CD14-positive monocyte (primary cell): ENCODE measurements at regions not wholly inside any gene's neighbourhood (a gene's known extent, or its start where the extent isn't known, plus 50 kb on each side); places are given as distances from the start of the nearest gene placed in this dataset.

Source experiments
- DNase-seq, 3 donors: peaks; one replicate each; pipeline ENCODE4 v3.0.0-alpha.2; 2011 to 2022
- H2AFZ ChIP-seq: 2 replicates; pipeline ENCODE4 v1.6.0; 2012; ENCODE audit warnings: mild to moderate bottlenecking, low read depth, low read length, inconsistent platforms; ENCODE audit not compliant: insufficient read depth, poor library complexity, severe bottlenecking
- H3K27ac ChIP-seq, 2 donors: 1 replicate in 1 of 2; 2 replicates in 1 of 2; pipeline ENCODE4 v1.5.1; 2012 to 2013; ENCODE audit warnings: low read length in 2 of 2, control low read depth in 1 of 2, inconsistent platforms in 1 of 2, low read depth in 1 of 2, mild to moderate bottlenecking in 1 of 2
- H3K27me3 ChIP-seq, 2 donors: one replicate each; pipeline versions ENCODE4 v1.6.0 to v1.6.1; 2011 to 2013; ENCODE audit warnings: low read length in 2 of 2; ENCODE audit not compliant: control insufficient read depth in 2 of 2, insufficient read depth in 2 of 2
- H3K36me3 ChIP-seq, 2 donors: replicated peaks in 1 of 2; 1 replicate in 1 of 2; 2 replicates in 1 of 2; pipeline versions ENCODE4 v1.5.1 to v1.6.1; 2012 to 2013; ENCODE audit warnings: low read length in 2 of 2, control low read depth in 1 of 2, inconsistent platforms in 1 of 2, mild to moderate bottlenecking in 1 of 2; ENCODE audit not compliant: insufficient read depth in 2 of 2, control insufficient read depth in 1 of 2
- H3K4me1 ChIP-seq, 2 donors: 1 replicate in 1 of 2; 2 replicates in 1 of 2; pipeline versions ENCODE4 v1.5.1 to v1.6.1; 2012 to 2013; ENCODE audit warnings: low read length in 2 of 2, control low read depth in 1 of 2, inconsistent platforms in 1 of 2, mild to moderate bottlenecking in 1 of 2, moderate library complexity in 1 of 2; ENCODE audit not compliant: insufficient read depth in 2 of 2, control insufficient read depth in 1 of 2
- H3K4me2 ChIP-seq: replicated peaks from 2 replicates; pipeline ENCODE3; 2012; ENCODE audit warnings: low read length, moderate library complexity, mild to moderate bottlenecking; ENCODE audit not compliant: poor library complexity, severe bottlenecking; ENCODE audit errors: extremely low read depth
- H3K4me3 ChIP-seq, 3 experiments: fragments of 200-600 bp in 1 of 3; sonication (generic) in 1 of 3; replicated peaks in 1 of 3; 1 replicate in 2 of 3; 2 replicates in 1 of 3; pipeline ENCODE4 v1.5.1; 2011 to 2013; ENCODE audit warnings: low read length in 3 of 3, mild to moderate bottlenecking in 3 of 3, control low read depth in 2 of 3, low read depth in 2 of 3, inconsistent platforms in 1 of 3, moderate library complexity in 1 of 3
- H3K79me2 ChIP-seq: 2 replicates; pipeline ENCODE4 v1.6.0; 2012; ENCODE audit warnings: mild to moderate bottlenecking, control low read depth, inconsistent platforms, low read length, moderate library complexity; ENCODE audit not compliant: insufficient read depth
- H3K9ac ChIP-seq: 2 replicates; pipeline ENCODE4 v1.6.0; 2017; ENCODE audit warnings: low read length, mild to moderate bottlenecking; ENCODE audit not compliant: insufficient read depth, poor library complexity, severe bottlenecking
- H3K9me3 ChIP-seq, 2 donors: replicated peaks in 1 of 2; 1 replicate in 1 of 2; 2 replicates in 1 of 2; pipeline versions ENCODE4 v1.5.1 to v1.6.1; 2012 to 2013; ENCODE audit warnings: low read length in 2 of 2, control low read depth in 1 of 2; ENCODE audit not compliant: control insufficient read depth in 1 of 2, insufficient read depth in 1 of 2
- H4K20me1 ChIP-seq: 2 replicates; pipeline ENCODE4 v1.6.0; 2012; ENCODE audit warnings: mild to moderate bottlenecking, low read length, control low read depth, moderate library complexity; ENCODE audit not compliant: insufficient read depth
- H3K27ac Mint-ChIP-seq, 7 donors: one replicate each; pipeline ENCODE4 v1.8.0; 2020; ENCODE audit warnings: mild to moderate bottlenecking in 7 of 7, mixed read lengths in 7 of 7, moderate library complexity in 6 of 7, inconsistent platforms in 2 of 7
- H3K27me3 Mint-ChIP-seq, 3 donors: one replicate each; pipeline ENCODE4 v1.8.0; 2021 to 2022; ENCODE audit warnings: low read depth in 3 of 3, mild to moderate bottlenecking in 3 of 3, mixed read lengths in 3 of 3, moderate library complexity in 3 of 3, inconsistent platforms in 1 of 3
- H3K36me3 Mint-ChIP-seq, 2 donors: one replicate each; pipeline ENCODE4 v1.8.0; 2020; ENCODE audit warnings: mixed read lengths in 2 of 2, inconsistent platforms in 1 of 2, mild to moderate bottlenecking in 1 of 2
- H3K4me1 Mint-ChIP-seq: one replicate; pipeline ENCODE4 v1.8.0; 2020; ENCODE audit warnings: mild to moderate bottlenecking, mixed read lengths
- H3K4me3 Mint-ChIP-seq, 2 donors: one replicate each; pipeline ENCODE4 v1.8.0; 2020; ENCODE audit warnings: mild to moderate bottlenecking in 2 of 2, mixed read lengths in 2 of 2, moderate library complexity in 1 of 2
- H3K9me3 Mint-ChIP-seq, 7 donors: one replicate each; pipeline ENCODE4 v1.8.0; 2020 to 2022; ENCODE audit warnings: mixed read lengths in 7 of 7, mild to moderate bottlenecking in 6 of 7, moderate library complexity in 6 of 7, inconsistent platforms in 2 of 7
- WGBS: methylation state at CpG from one replicate; pipeline ENCODE4 v1.1.5; 2013; ENCODE audit warnings: missing lambda C conversion rate; ENCODE audit not compliant: insufficient coverage; 5-methylcytosine and 5-hydroxymethylcytosine counted together
- intact Hi-C, 2 donors: fragments of 100-400 bp; cut with micrococcal nuclease; formaldehyde crosslinking; loops; one replicate each; pipeline versions ENCODE4 v1.15.0 to v1.15.1; 2023
- TF ChIP-seq, protein P1 (sequence below): fragments of 200-600 bp; IDR thresholded peaks from one replicate; pipeline ENCODE4 v1.8.0; 2022; ENCODE audit warnings: antibody characterized with exemption, mild to moderate bottlenecking

DNA sequence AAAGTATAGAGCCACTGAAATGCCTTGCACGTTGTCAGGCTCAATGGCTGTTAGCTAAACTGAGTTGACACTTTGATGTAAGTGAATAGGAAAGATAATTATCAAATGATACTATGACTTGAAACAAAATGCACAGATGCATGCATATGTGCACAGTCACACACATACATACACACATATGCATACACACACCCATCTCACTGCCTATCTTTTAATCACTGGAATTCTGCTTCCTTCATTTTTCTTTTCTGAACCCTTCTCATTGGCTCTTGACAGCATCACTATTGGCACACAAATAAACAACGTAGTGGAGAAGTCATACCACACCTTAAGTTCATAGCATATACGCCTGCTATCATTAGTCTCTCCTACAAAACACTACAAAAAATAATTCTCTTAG is 154.9 kb upstream of the NCKAP5 start:
- Histone ChIP-seq H4K20me1 (no peaks in the 10 kb centered on the region), H3K9me3 (no peaks in the 10 kb centered on the region), H2AFZ (no peak overlapping the region), H3K4me2 (no peak overlapping the region), H3K9ac (no peak overlapping the region), H3K27me3 (no peaks in the 10 kb centered on the region), H3K36me3 (no peaks in the 10 kb centered on the region), H3K4me3 (no peak overlapping the region), H3K27ac (no peak overlapping the region), H3K79me2 (no peaks in the 10 kb centered on the region), H3K4me1 (no peaks in the 10 kb centered on the region)
- Mint-ChIP-seq H3K4me3 (no peak overlapping the region), H3K9me3 (peaks cover 0 to 1% (median 0%) of the 10 kb centered on the region in 7 donors), H3K4me1 (no peaks in the 10 kb centered on the region), H3K36me3 (no peaks in the 10 kb centered on the region), H3K27me3 (no peaks in the 10 kb centered on the region), H3K27ac (no peak overlapping the region)
- intact Hi-C loops = no loop called here
- no peak for DNase-seq
- TF ChIP-seq, protein P1, sequence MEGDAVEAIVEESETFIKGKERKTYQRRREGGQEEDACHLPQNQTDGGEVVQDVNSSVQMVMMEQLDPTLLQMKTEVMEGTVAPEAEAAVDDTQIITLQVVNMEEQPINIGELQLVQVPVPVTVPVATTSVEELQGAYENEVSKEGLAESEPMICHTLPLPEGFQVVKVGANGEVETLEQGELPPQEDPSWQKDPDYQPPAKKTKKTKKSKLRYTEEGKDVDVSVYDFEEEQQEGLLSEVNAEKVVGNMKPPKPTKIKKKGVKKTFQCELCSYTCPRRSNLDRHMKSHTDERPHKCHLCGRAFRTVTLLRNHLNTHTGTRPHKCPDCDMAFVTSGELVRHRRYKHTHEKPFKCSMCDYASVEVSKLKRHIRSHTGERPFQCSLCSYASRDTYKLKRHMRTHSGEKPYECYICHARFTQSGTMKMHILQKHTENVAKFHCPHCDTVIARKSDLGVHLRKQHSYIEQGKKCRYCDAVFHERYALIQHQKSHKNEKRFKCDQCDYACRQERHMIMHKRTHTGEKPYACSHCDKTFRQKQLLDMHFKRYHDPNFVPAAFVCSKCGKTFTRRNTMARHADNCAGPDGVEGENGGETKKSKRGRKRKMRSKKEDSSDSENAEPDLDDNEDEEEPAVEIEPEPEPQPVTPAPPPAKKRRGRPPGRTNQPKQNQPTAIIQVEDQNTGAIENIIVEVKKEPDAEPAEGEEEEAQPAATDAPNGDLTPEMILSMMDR = no peak
- WGBS = 85% methylated on average over 2 of the region's 3 CpGs

DNA sequence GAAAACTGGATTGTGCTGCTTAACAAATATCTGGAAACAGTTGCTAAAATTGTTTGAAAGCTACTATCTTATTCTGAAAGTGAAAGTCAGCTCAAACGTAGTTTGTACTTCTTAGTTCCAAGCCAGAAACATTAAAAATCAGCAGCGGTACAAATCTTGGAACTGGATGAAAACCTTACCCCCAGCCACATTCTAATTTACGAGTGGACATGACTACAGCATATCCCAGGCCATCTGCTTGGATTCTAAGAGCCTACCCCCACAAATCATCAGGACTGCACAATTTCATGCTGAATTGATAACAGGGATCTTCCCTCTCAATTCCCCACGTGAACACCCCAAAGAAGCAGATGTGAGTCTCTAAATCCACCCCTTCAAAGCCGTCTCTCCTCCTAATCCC is 158.7 kb upstream of the NCKAP5 start:
- H3K9ac ChIP-seq = no peak overlapping the region
- H3K27me3 Mint-ChIP-seq = peaks cover 0 to 2% (median 0%) of the 10 kb centered on the region in 3 donors
- intact Hi-C loops = no loop called here
- H3K4me3 ChIP-seq = no peak overlapping the region
- H3K36me3 Mint-ChIP-seq = no peaks in the 10 kb centered on the region
- H3K9me3 ChIP-seq = no peaks in the 10 kb centered on the region
- H3K4me3 Mint-ChIP-seq = no peak overlapping the region
- no peaks in the 10 kb centered on the region for H4K20me1 ChIP-seq
- TF ChIP-seq, protein P1 = no peak
- no peak for DNase-seq
- no peaks in the 10 kb centered on the region for H3K36me3 ChIP-seq
- H3K4me1 Mint-ChIP-seq = no peaks in the 10 kb centered on the region
- H3K27me3 ChIP-seq = no peaks in the 10 kb centered on the region
- H3K9me3 Mint-ChIP-seq = peaks cover 0 to 16% (median 2%) of the 10 kb centered on the region in 7 donors
- H3K4me1 ChIP-seq = no peaks in the 10 kb centered on the region
- no peaks in the 10 kb centered on the region for H3K79me2 ChIP-seq
- no peak overlapping the region for H3K4me2 ChIP-seq
- H2AFZ ChIP-seq = no peak overlapping the region
- no peak overlapping the region for H3K27ac Mint-ChIP-seq
- 67% methylated on average over 5 of the region's 5 CpGs for WGBS
- H3K27ac ChIP-seq = no peak overlapping the region
